ENCODE measurements at regions not wholly inside any gene's neighbourhood (a gene's known extent, or its start where the extent isn't known, plus 50 kb on each side); places are given as distances from the start of the nearest gene placed in this dataset.

DNA sequence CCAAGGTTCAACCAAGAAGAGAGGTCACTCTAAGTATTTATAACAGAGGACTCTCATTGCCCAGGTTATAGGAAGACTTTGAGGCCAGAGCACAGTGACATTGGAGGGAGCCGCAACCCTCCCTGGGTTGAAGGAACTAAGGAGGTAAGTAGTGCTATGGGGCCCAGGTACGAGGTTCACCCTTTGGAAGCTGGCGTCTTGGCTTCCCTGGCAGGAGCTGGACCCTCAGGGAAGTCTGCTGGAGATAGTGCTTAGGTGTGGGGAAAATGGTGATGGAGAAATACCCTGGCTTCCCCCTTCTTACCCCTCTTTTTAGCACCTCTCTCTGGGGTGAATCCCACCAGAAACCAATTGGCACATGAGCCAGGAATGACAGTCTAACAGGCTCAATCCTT, 317.9 kb upstream of the ZNF32 start:
- H3K27me3 ChIP-seq (ENCODE audit: insufficient read depth): no peaks in the 10 kb centered on the region
- CTCF ChIA-PET: no interaction called here
- no peaks in the 10 kb centered on the region for H3K79me2 ChIP-seq (ENCODE audit: insufficient read depth)
- POLR2A ChIA-PET: no interaction called here
- H4K20me1 ChIP-seq (ENCODE audit: insufficient read depth): no peaks in the 10 kb centered on the region
- H2AFZ ChIP-seq (ENCODE audit: low read depth): no peak overlapping the region
- no peaks in the 10 kb centered on the region for H3K9me2 ChIP-seq
- no peaks in the 10 kb centered on the region for H3K9me3 ChIP-seq
- no peak for DNase-seq
- H3K4me2 ChIP-seq: no peak overlapping the region
- no peaks in the 10 kb centered on the region; a peak in 1 of 4 replicates for H3K4me1 ChIP-seq (ENCODE audit: control insufficient read depth in 1 of 2, insufficient read depth in 2 of 2, low read depth in 1 of 2, low read length in 1 of 2)
- 48% methylated on average over 3 of the region's 3 CpGs for WGBS (ENCODE audit: low lambda C conversion rate)
- no peak overlapping the region for H3K27ac ChIP-seq (ENCODE audit: low read depth in 2 of 2, low read length in 1 of 2)
- TF ChIP-seq MAX (IDR thresholded peaks at IDR 0.05; ENCODE audit: low read depth) (no peak), JUND (IDR thresholded peaks at IDR 0.05) (no peak), FOXJ3 (CRISPR knock-in tag; IDR thresholded peaks at IDR 0.05) (no peak), GATA2 (CRISPR knock-in tag; IDR thresholded peaks at IDR 0.05) (no peak), MXI1 (IDR thresholded peaks at IDR 0.05; ENCODE audit: low read depth, low read length) (no peak), TEAD4 (IDR thresholded peaks at IDR 0.05; ENCODE audit: borderline replicate concordance, insufficient read depth) (no peak), RAD21 (IDR thresholded peaks at IDR 0.05; ENCODE audit: low read length) (no peak), SIN3A (IDR thresholded peaks at IDR 0.05; ENCODE audit: borderline replicate concordance, low read depth, low read length) (no peak), GABPA (IDR thresholded peaks at IDR 0.05; ENCODE audit: low read depth) (no peak), EZH2phosphoT487 (IDR thresholded peaks at IDR 0.05; ENCODE audit: borderline replicate concordance, low read depth) (no peak), FOXM1 (IDR thresholded peaks at IDR 0.05; ENCODE audit: low read depth) (no peak), ELF1 (IDR thresholded peaks at IDR 0.05) (no peak)
- TF ChIP-seq, protein P1, sequence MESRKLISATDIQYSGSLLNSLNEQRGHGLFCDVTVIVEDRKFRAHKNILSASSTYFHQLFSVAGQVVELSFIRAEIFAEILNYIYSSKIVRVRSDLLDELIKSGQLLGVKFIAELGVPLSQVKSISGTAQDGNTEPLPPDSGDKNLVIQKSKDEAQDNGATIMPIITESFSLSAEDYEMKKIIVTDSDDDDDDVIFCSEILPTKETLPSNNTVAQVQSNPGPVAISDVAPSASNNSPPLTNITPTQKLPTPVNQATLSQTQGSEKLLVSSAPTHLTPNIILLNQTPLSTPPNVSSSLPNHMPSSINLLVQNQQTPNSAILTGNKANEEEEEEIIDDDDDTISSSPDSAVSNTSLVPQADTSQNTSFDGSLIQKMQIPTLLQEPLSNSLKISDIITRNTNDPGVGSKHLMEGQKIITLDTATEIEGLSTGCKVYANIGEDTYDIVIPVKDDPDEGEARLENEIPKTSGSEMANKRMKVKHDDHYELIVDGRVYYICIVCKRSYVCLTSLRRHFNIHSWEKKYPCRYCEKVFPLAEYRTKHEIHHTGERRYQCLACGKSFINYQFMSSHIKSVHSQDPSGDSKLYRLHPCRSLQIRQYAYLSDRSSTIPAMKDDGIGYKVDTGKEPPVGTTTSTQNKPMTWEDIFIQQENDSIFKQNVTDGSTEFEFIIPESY (IDR thresholded peaks at IDR 0.05; ENCODE audit: borderline replicate concordance, low read depth): no peak
- TF ChIP-seq, protein P2, sequence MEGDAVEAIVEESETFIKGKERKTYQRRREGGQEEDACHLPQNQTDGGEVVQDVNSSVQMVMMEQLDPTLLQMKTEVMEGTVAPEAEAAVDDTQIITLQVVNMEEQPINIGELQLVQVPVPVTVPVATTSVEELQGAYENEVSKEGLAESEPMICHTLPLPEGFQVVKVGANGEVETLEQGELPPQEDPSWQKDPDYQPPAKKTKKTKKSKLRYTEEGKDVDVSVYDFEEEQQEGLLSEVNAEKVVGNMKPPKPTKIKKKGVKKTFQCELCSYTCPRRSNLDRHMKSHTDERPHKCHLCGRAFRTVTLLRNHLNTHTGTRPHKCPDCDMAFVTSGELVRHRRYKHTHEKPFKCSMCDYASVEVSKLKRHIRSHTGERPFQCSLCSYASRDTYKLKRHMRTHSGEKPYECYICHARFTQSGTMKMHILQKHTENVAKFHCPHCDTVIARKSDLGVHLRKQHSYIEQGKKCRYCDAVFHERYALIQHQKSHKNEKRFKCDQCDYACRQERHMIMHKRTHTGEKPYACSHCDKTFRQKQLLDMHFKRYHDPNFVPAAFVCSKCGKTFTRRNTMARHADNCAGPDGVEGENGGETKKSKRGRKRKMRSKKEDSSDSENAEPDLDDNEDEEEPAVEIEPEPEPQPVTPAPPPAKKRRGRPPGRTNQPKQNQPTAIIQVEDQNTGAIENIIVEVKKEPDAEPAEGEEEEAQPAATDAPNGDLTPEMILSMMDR (IDR thresholded peaks at IDR 0.05): no peak
- no peaks in the 10 kb centered on the region for H3F3A ChIP-seq (replicated peaks; ENCODE audit: insufficient read depth)
- H3K9ac ChIP-seq: no peak overlapping the region
- no peak overlapping the region for H3K4me3 ChIP-seq (ENCODE audit: low read depth in 2 of 2, low read length in 1 of 2)
- no peaks in the 10 kb centered on the region for H3K36me3 ChIP-seq (replicated peaks in 1 of 2; ENCODE audit: control insufficient read depth in 1 of 2, insufficient read depth in 2 of 2, low read length in 1 of 2)

DNA sequence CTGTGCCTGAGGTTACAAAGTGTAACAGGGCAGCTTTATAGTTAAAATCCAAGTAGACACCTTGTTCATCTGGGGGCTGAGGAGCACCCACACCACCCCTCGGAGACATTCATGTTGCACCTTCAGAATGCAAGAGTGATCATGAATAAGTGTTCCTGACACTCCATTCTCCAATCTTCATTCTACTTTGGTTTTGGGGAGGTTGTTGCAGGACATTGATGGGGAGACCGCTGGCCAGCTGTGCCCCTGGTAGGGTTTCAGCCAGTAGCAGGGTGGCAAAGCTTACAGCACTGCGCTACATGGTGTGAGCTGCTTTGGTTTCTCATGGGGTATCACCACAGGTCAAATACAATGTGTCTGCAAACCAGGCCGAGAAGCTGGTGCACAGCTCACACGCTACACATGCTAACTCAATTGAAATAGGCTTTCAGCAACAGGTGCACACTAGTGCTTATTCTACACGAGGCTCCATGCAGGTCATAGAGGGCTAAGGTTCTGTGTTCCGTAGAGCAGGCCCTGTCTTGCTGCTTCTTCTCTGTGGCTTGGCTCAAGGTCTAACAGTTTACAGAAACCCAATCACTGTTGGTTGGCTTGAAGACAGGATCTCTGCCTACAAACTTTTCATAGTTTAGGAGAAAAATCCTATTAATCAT, 317.4 kb upstream of the ZNF32 start:
- WGBS (ENCODE audit: low lambda C conversion rate): 32% methylated on average over 7 of the region's 7 CpGs
- no peak for DNase-seq
- H3K4me2 ChIP-seq: no peak overlapping the region

More for the DNA sequence above, 317.4 kb upstream of the ZNF32 start:
- no peak for TF ChIP-seq SMC3 (IDR thresholded peaks at IDR 0.05; ENCODE audit: low read depth, low read length)
- TF ChIP-seq GATA2 (CRISPR knock-in tag; IDR thresholded peaks at IDR 0.05): no peak
- no peak for TF ChIP-seq MEF2A (IDR thresholded peaks at IDR 0.05; ENCODE audit: borderline replicate concordance, low read depth)
- TF ChIP-seq FOXJ3 (CRISPR knock-in tag; IDR thresholded peaks at IDR 0.05): no peak
- TF ChIP-seq, protein P3, sequence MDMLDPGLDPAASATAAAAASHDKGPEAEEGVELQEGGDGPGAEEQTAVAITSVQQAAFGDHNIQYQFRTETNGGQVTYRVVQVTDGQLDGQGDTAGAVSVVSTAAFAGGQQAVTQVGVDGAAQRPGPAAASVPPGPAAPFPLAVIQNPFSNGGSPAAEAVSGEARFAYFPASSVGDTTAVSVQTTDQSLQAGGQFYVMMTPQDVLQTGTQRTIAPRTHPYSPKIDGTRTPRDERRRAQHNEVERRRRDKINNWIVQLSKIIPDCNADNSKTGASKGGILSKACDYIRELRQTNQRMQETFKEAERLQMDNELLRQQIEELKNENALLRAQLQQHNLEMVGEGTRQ (IDR thresholded peaks at IDR 0.05; ENCODE audit: borderline replicate concordance, low read depth, low read length): no peak
- no peaks in the 10 kb centered on the region for H3K9me2 ChIP-seq
- H4K20me1 ChIP-seq (ENCODE audit: insufficient read depth): no peaks in the 10 kb centered on the region
- H3K4me3 ChIP-seq (ENCODE audit: low read depth in 2 of 2, low read length in 1 of 2): no peak overlapping the region
- ChIA-PET CTCF (no interaction called here), POLR2A (no interaction called here)
- H3K79me2 ChIP-seq (ENCODE audit: insufficient read depth): no peaks in the 10 kb centered on the region
- no peaks in the 10 kb centered on the region for H3F3A ChIP-seq (replicated peaks; ENCODE audit: insufficient read depth)
- H3K9me3 ChIP-seq: no peaks in the 10 kb centered on the region
- H3K27ac ChIP-seq (ENCODE audit: low read depth in 2 of 2, low read length in 1 of 2): no peak overlapping the region
- H3K9ac ChIP-seq: no peak overlapping the region
- no peaks in the 10 kb centered on the region; a peak in 1 of 4 replicates for H3K4me1 ChIP-seq (ENCODE audit: control insufficient read depth in 1 of 2, insufficient read depth in 2 of 2, low read depth in 1 of 2, low read length in 1 of 2)
- no peaks in the 10 kb centered on the region for H3K36me3 ChIP-seq (replicated peaks in 1 of 2; ENCODE audit: control insufficient read depth in 1 of 2, insufficient read depth in 2 of 2, low read length in 1 of 2)
- H3K27me3 ChIP-seq (ENCODE audit: insufficient read depth): no peaks in the 10 kb centered on the region
- H2AFZ ChIP-seq (ENCODE audit: low read depth): no peak overlapping the region
